Nephron progenitor cell (in vitro differentiated cells): ENCODE measurements at regions not wholly inside any gene's neighbourhood (a gene's known extent, or its start where the extent isn't known, plus 50 kb on each side); places are given as distances from the start of the nearest gene placed in this dataset.

Experiments used
- DNase-seq: peaks from one replicate; pipeline ENCODE4 v3.0.0; 2021
- H3K27ac Mint-ChIP-seq: 2 replicates; pipeline ENCODE4 v1.8.0; 2021; ENCODE audit warnings: mild to moderate bottlenecking, moderate library complexity, mixed read lengths
- H3K27me3 Mint-ChIP-seq: 2 replicates; pipeline ENCODE4 v1.8.0; 2021; ENCODE audit warnings: mild to moderate bottlenecking, low read depth, mixed read lengths; ENCODE audit not compliant: poor library complexity
- H3K36me3 Mint-ChIP-seq: 2 replicates; pipeline ENCODE4 v1.8.0; 2021; ENCODE audit warnings: low read depth, mixed read lengths
- H3K4me1 Mint-ChIP-seq: 2 replicates; pipeline ENCODE4 v1.8.0; 2021; ENCODE audit warnings: mixed read lengths
- H3K4me3 Mint-ChIP-seq: 2 replicates; pipeline ENCODE4 v1.8.0; 2021; ENCODE audit warnings: mild to moderate bottlenecking, moderate library complexity, mixed read lengths
- H3K9me3 Mint-ChIP-seq: 2 replicates; pipeline ENCODE4 v1.8.0; 2021; ENCODE audit warnings: mild to moderate bottlenecking, moderate library complexity, mixed read lengths
- CTCF ChIP-seq: fragments of 200-600 bp; sonication (generic); IDR thresholded peaks from 2 replicates; pipeline ENCODE4 v1.5.0; 2021; ENCODE audit warnings: antibody characterized with exemption

- H3K36me3 Mint-ChIP-seq = peaks cover 5% of the 10 kb centered on the region
- no peak for TF ChIP-seq CTCF
Measured at GRCh38 chr5:22926574-22926973, 73.4 kb upstream of the CDH12 start.

GRCh38 chr5:22918511-22918910 is 65.4 kb upstream of the CDH12 start:
- Mint-ChIP-seq H3K9me3 (peaks cover 4% of the 10 kb centered on the region), H3K27ac (no peak overlapping the region), H3K36me3 (no peaks in the 10 kb centered on the region), H3K4me3 (no peak overlapping the region), H3K4me1 (no peaks in the 10 kb centered on the region), H3K27me3 (no peaks in the 10 kb centered on the region)
- no peak for TF ChIP-seq CTCF
- DNase-seq = no peak

More at GRCh38 chr5:22926574-22926973, 73.4 kb upstream of the CDH12 start:
- Mint-ChIP-seq H3K9me3 (peaks cover 15% of the 10 kb centered on the region), H3K4me3 (no peak overlapping the region), H3K4me1 (no peaks in the 10 kb centered on the region), H3K27ac (no peak overlapping the region), H3K27me3 (no peaks in the 10 kb centered on the region)
- no peak for DNase-seq

- H3K27me3 Mint-ChIP-seq = no peaks in the 10 kb centered on the region
- no peaks in the 10 kb centered on the region for H3K9me3 Mint-ChIP-seq
- H3K36me3 Mint-ChIP-seq = no peaks in the 10 kb centered on the region
- H3K4me3 Mint-ChIP-seq = no peak overlapping the region
- TF ChIP-seq CTCF = no peak
- no peaks in the 10 kb centered on the region for H3K4me1 Mint-ChIP-seq
- no peak for DNase-seq
- H3K27ac Mint-ChIP-seq = no peak overlapping the region
Measured at GRCh38 chr5:22916393-22916792, 63.2 kb upstream of the CDH12 start.

- no peaks in the 10 kb centered on the region for H3K9me3 Mint-ChIP-seq
- TF ChIP-seq CTCF = no peak
- H3K27me3 Mint-ChIP-seq = no peaks in the 10 kb centered on the region
- no peaks in the 10 kb centered on the region for H3K4me1 Mint-ChIP-seq
- no peak for DNase-seq
- H3K27ac Mint-ChIP-seq = no peak overlapping the region
- H3K36me3 Mint-ChIP-seq = no peaks in the 10 kb centered on the region
- no peak overlapping the region for H3K4me3 Mint-ChIP-seq
Measured at GRCh38 chr5:22911019-22911418, 57.9 kb upstream of the CDH12 start.

- no peak for TF ChIP-seq CTCF
- H3K27me3 Mint-ChIP-seq = no peaks in the 10 kb centered on the region
- DNase-seq = no peak
- H3K27ac Mint-ChIP-seq = no peak overlapping the region
- no peaks in the 10 kb centered on the region for H3K36me3 Mint-ChIP-seq
- H3K4me1 Mint-ChIP-seq = no peaks in the 10 kb centered on the region
- H3K9me3 Mint-ChIP-seq = no peaks in the 10 kb centered on the region
- H3K4me3 Mint-ChIP-seq = no peak overlapping the region
Measured at GRCh38 chr5:22910523-22910922, 57.4 kb upstream of the CDH12 start.

GRCh38 chr5:22908586-22908985 is 55.4 kb upstream of the CDH12 start:
- H3K27ac Mint-ChIP-seq = no peak overlapping the region

More at GRCh38 chr5:22908586-22908985, 55.4 kb upstream of the CDH12 start:
- Mint-ChIP-seq H3K4me3 (no peak overlapping the region), H3K36me3 (no peaks in the 10 kb centered on the region), H3K27me3 (no peaks in the 10 kb centered on the region), H3K4me1 (no peaks in the 10 kb centered on the region), H3K9me3 (no peaks in the 10 kb centered on the region)
- DNase-seq = no peak
- no peak for TF ChIP-seq CTCF
